ENCODE measurements at regions not wholly inside any gene's neighbourhood (a gene's known extent, or its start where the extent isn't known, plus 50 kb on each side); places are given as distances from the start of the nearest gene placed in this dataset.

DNA sequence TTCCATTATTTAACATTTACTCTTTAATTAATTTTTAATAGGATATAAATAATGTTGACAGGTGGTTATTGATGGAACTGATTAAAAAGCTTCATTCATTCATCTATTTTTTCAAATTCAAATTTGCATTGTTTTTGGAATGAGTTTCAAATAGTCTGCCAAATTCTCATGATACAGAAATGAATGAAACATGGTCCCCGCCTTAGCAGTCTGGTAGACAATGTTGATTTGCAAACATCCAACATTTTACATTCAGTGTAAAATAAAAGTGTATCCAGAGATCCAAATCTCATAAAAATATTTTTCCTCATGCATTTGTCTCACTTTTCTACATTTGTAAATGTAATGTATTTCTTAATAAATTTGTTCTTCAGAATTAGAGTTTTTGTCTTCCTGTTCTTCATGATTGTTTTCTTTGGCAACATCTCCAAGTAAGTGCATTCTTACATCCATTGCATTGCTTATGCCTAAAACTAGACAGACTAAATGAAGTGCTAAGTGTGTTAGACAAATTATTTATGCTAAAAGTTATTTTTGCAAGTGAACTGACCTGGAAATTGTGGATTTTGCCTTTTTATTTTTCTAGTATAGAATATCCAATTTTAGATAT is 142.3 kb downstream of the PCDH18 start:
- TF ChIP-seq CTCF (IDR thresholded peaks at IDR 0.05; ENCODE audit: insufficient read depth, low read length, missing control alignments), result no peak
- no peak overlapping the region for H3K4me3 ChIP-seq (ENCODE audit: low read depth, low read length)
- no peak for DNase-seq (ENCODE audit: low read depth, low spot score)
- ChIA-PET POLR2A (no interaction called here), CTCF (interaction anchor here (1.3 kb wide), 1 partner anchor 24 kb away, joined by 3 read pairs; no protein-coding TSS in a partner anchor)

GRCh38 chr4:137387924-137388323 is 144.4 kb downstream of the PCDH18 start:
- peak; percentile 47 for DNase-seq (ENCODE audit: low read depth, low spot score)
- H3K4me3 ChIP-seq (ENCODE audit: low read depth, low read length), result no peak overlapping the region
- no peak for TF ChIP-seq CTCF (IDR thresholded peaks at IDR 0.05; ENCODE audit: insufficient read depth, low read length, missing control alignments)
- POLR2A ChIA-PET, result no interaction called here
- CTCF ChIA-PET, result no interaction called here

DNA sequence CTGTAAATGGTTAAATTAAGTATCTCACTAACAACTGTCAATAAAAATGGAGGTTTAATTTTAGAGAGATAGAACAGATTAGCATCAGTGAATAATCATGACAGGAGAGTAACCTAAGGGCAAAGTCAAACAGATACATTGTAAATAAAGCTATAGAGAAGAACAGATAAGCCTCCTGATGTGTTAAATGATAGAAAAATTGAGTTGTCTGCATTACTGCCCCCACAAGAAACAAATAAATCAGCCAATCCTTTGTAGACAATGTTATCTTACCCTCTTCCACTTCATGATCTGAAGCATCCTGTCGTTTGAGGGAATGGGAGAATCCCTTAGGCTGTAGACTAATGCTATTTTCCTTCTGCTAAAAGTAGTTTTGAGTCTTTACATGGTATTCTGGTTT is 147.8 kb downstream of the PCDH18 start:
- H3K4me3 ChIP-seq (ENCODE audit: low read depth, low read length), result no peak overlapping the region
- DNase-seq (ENCODE audit: low read depth, low spot score), result no peak
- ChIA-PET CTCF (interaction anchor here (1.1 kb wide), 1 partner anchor 11 kb away, joined by 3 read pairs; no protein-coding TSS in a partner anchor), POLR2A (no interaction called here)
- no peak for TF ChIP-seq CTCF (IDR thresholded peaks at IDR 0.05; ENCODE audit: insufficient read depth, low read length, missing control alignments)

DNA sequence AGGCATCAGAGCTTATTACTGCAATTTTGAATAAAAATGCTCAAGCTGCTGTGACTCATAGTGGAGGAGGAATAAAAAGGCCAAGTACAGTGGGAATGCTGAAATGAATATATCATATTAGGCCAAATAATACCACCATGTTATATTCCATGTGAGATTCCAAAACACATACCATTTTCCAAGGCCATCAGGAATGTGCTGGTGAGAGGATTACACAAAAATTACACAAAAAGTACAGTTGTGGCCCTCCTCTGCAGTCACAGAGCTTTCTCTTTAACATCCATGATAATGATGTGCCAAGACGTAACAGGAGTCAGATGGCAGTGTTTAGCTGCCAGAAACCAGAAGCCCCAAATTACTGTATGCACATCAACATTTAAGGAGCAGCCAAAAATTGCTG is 153.5 kb downstream of the PCDH18 start:
- TF ChIP-seq CTCF (IDR thresholded peaks at IDR 0.05; ENCODE audit: insufficient read depth, low read length, missing control alignments), result no peak
- ChIA-PET POLR2A (no interaction called here), CTCF (no interaction called here)
- H3K4me3 ChIP-seq (ENCODE audit: low read depth, low read length), result no peak overlapping the region
- DNase-seq (ENCODE audit: low read depth, low spot score), result no peak

- CTCF ChIA-PET, result no interaction called here
Measured at GRCh38 chr4:137378393-137378792, 153.9 kb downstream of the PCDH18 start.

DNA sequence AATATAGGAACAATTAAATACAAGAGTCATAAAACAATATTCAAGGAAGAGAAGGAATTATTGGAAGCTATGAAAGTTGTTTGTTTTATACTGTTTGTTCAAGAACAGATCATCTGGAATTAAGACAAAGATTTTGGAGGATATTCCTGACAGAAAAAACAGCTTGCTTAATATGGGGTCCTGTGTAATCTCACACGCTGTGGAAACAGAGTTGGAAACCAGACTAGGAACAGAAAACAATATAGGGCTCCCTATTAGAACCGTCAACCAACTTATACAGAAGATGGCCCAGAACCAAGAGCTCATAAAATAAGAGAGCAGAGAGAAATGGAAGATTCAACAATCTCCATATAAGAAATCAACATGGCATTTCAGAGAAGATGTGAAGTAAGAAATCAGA is 156.0 kb downstream of the PCDH18 start:
- DNase-seq (ENCODE audit: low read depth, low spot score), result no peak
- POLR2A ChIA-PET, result interaction anchor here (1.2 kb wide), 1 partner anchor 14 kb away, joined by 4 read pairs; no protein-coding TSS in a partner anchor
- TF ChIP-seq CTCF (IDR thresholded peaks at IDR 0.05; ENCODE audit: insufficient read depth, low read length, missing control alignments), result no peak
- no peak overlapping the region for H3K4me3 ChIP-seq (ENCODE audit: low read depth, low read length)
- CTCF ChIA-PET, result no interaction called here

More at GRCh38 chr4:137378393-137378792, 153.9 kb downstream of the PCDH18 start:
- no peak for TF ChIP-seq CTCF (IDR thresholded peaks at IDR 0.05; ENCODE audit: insufficient read depth, low read length, missing control alignments)
- DNase-seq (ENCODE audit: low read depth, low spot score), result no peak
- H3K4me3 ChIP-seq (ENCODE audit: low read depth, low read length), result no peak overlapping the region
- POLR2A ChIA-PET, result no interaction called here
